ENCODE measurements at regions not wholly inside any gene's neighbourhood (a gene's known extent, or its start where the extent isn't known, plus 50 kb on each side); places are given as distances from the start of the nearest gene placed in this dataset.
"Not testable (repeated sequence)": the region's sequence is repeated elsewhere in the genome, so short reads cannot be mapped to it uniquely, and the experiment has no call there.

- in situ Hi-C loops (cut with HindIII; ENCODE audit: low sequenced_read_pairs), result no loop called here
These were observed 150.4 kb upstream of the NOCT start for GRCh38 chr4:138864961-138865720.

GRCh38 chr4:138863160-138863559 is 152.4 kb upstream of the NOCT start:
- in situ Hi-C loops (cut with HindIII; ENCODE audit: low sequenced_read_pairs), result no loop called here

- in situ Hi-C loops (cut with HindIII; ENCODE audit: low sequenced_read_pairs), result no loop called here
These were observed 154.4 kb upstream of the NOCT start for GRCh38 chr4:138861135-138861534.

- in situ Hi-C loops (cut with HindIII; ENCODE audit: low sequenced_read_pairs), result not testable (repeated sequence)
These were observed 155.2 kb upstream of the NOCT start for GRCh38 chr4:138860357-138860756.

GRCh38 chr4:138859254-138859653 is 156.3 kb upstream of the NOCT start:
- in situ Hi-C loops (cut with HindIII; ENCODE audit: low sequenced_read_pairs), result no loop called here

GRCh38 chr4:138858419-138858818 is 157.2 kb upstream of the NOCT start:
- in situ Hi-C loops (cut with HindIII; ENCODE audit: low sequenced_read_pairs), result no loop called here

- in situ Hi-C loops (cut with HindIII; ENCODE audit: low sequenced_read_pairs), result no loop called here
These were observed 158.2 kb upstream of the NOCT start for GRCh38 chr4:138857416-138857815.

- in situ Hi-C loops (cut with HindIII; ENCODE audit: low sequenced_read_pairs), result no loop called here
These were observed 162.9 kb upstream of the NOCT start for GRCh38 chr4:138852681-138853080.

GRCh38 chr4:138851391-138852335 is 163.9 kb upstream of the NOCT start:
- in situ Hi-C loops (cut with HindIII; ENCODE audit: low sequenced_read_pairs), result no loop called here

GRCh38 chr4:138845664-138846063 is 169.9 kb upstream of the NOCT start:
- in situ Hi-C loops (cut with HindIII; ENCODE audit: low sequenced_read_pairs), result loop anchor here (5.0 kb wide), 2 partner anchors 43 to 77 kb away; no protein-coding TSS in a partner anchor

GRCh38 chr4:138845054-138845453 is 170.5 kb upstream of the NOCT start:
- in situ Hi-C loops (cut with HindIII; ENCODE audit: low sequenced_read_pairs), result loop anchor here (5.0 kb wide), 2 partner anchors 43 to 77 kb away; no protein-coding TSS in a partner anchor

- in situ Hi-C loops (cut with HindIII; ENCODE audit: low sequenced_read_pairs), result loop anchor here (5.0 kb wide), 1 partner anchor 99 kb away; no protein-coding TSS in a partner anchor
These were observed 172.0 kb upstream of the NOCT start for GRCh38 chr4:138843616-138844015.

- in situ Hi-C loops (cut with HindIII; ENCODE audit: low sequenced_read_pairs), result loop anchor here (5.0 kb wide), 1 partner anchor 101 kb away; no protein-coding TSS in a partner anchor
These were observed 174.2 kb upstream of the NOCT start for GRCh38 chr4:138841343-138841742.

- in situ Hi-C loops (cut with HindIII; ENCODE audit: low sequenced_read_pairs), result no loop called here
These were observed 177.3 kb upstream of the NOCT start for GRCh38 chr4:138838251-138838650.

GRCh38 chr4:138835832-138836533 is 179.6 kb upstream of the NOCT start:
- in situ Hi-C loops (cut with HindIII; ENCODE audit: low sequenced_read_pairs), result no loop called here

GRCh38 chr4:138833974-138834373 is 181.6 kb upstream of the NOCT start:
- in situ Hi-C loops (cut with HindIII; ENCODE audit: low sequenced_read_pairs), result no loop called here

- in situ Hi-C loops (cut with HindIII; ENCODE audit: low sequenced_read_pairs), result no loop called here
These were observed 183.0 kb upstream of the NOCT start for GRCh38 chr4:138832563-138832962.

- in situ Hi-C loops (cut with HindIII; ENCODE audit: low sequenced_read_pairs), result no loop called here
These were observed 183.6 kb upstream of the NOCT start for GRCh38 chr4:138831948-138832347.

- in situ Hi-C loops (cut with HindIII; ENCODE audit: low sequenced_read_pairs), result no loop called here
These were observed 186.7 kb upstream of the NOCT start for GRCh38 chr4:138828926-138829325.

- in situ Hi-C loops (cut with HindIII; ENCODE audit: low sequenced_read_pairs), result no loop called here
These were observed 188.8 kb upstream of the NOCT start for GRCh38 chr4:138826754-138827153.

- in situ Hi-C loops (cut with HindIII; ENCODE audit: low sequenced_read_pairs), result no loop called here
These were observed 189.3 kb upstream of the NOCT start for GRCh38 chr4:138826322-138826721.

All from endothelial cell of hepatic sinusoid (primary cell).